ENCODE measurements at regions not wholly inside any gene's neighbourhood (a gene's known extent, or its start where the extent isn't known, plus 50 kb on each side); places are given as distances from the start of the nearest gene placed in this dataset.
"Not testable (repeated sequence)": the region's sequence is repeated elsewhere in the genome, so short reads cannot be mapped to it uniquely, and the experiment has no call there.

DNA sequence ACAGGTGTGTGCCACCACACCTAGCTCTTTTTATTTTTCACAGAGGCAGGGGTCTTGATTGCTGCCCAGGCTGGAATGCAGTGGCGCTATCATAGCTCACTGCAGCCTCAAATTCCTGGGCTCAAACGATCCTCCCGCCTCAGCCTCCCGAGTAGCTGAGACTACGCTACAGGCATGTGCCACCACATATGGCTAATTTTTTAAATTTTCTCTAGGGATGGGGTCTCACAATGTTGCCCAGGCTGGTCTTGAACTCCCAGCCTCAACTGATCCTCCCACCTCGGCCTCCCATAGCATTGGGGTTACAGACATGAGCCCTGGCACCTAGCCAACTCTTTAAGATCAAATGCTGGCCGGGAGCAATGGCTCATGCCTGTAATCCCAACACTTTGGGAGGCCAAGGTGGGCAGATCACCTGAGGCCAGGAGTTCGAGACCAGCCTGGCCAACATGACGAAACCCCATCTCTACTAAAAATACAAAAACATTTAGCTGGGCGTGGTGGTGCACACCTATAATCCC, 50.6 kb upstream of the MYL10 start:
- DNase-seq (ENCODE audit: low read depth, low spot score), result not testable (repeated sequence)

DNA sequence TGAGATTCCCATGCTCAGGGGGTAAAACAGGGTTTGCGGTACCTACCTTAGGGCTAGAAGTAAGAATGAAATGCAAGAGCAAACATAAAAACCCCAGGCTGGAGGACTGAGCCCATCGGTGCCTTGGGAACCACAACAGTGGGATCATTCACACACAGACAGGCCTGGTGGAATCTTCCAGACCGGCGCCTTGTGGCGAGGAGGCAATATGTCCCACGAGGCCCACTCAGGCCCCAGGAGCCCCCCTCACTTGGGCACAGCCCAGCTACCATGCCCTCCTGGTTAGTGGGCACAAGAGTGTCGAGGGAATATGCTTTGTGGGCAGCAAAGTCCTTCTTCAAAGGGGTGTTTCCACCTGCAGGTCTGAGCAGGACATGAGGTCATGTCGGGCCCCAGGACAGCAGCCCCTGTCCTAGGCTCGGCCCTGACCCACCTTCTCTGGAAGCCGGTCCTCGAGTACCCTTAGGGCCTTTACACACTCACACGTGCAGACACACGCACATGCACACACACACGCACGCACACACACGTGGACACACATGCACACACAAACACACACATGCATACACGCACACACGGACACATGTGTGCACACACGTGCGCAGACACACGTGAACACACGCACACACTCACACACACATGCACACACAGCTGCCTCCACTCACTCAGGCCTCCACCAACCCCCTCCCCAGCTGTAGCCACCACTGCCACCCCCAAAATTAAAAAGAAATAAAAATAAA, 51.5 kb upstream of the MYL10 start:
- no peak for DNase-seq (ENCODE audit: low read depth, low spot score)

DNA sequence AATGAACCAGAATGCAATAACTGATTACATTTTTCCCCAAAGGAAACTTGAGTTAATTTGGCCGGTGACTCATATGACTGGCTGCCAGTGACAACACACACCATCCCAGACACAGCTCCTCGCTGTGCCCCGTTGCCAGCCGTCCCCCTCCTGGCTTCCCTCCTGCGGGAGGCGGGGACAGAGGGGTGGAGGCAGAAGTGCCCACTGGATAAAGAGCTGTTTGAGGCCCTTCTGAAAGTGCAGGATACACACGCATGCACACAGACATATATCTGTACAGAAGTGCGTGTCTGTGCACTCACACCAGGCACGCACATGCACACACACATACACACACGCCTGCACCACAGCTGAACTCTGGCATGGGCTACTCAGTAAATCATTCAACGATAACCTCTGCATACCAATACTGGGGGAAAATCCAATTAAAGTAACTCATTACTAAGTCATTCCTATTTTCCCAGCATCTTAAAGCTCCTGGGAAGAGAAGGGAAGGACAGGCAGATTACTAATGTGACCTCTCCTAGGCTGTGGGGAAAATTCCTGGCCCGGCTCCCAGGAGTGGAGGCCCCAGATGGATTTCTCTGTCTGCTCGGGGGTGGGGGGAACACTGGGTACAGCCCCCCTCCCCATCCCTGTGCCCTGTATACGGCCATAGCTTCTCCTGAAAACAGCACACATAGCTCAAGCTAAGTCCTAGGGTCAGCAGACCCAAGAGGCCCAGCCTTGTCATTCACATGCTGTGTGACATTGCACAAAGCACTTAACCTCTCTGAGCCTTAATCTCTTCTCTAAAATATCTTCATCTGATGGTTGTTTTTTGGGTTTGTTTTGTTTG, 52.3 kb upstream of the MYL10 start:
- DNase-seq (ENCODE audit: low read depth, low spot score), result peak; percentile 24

DNA sequence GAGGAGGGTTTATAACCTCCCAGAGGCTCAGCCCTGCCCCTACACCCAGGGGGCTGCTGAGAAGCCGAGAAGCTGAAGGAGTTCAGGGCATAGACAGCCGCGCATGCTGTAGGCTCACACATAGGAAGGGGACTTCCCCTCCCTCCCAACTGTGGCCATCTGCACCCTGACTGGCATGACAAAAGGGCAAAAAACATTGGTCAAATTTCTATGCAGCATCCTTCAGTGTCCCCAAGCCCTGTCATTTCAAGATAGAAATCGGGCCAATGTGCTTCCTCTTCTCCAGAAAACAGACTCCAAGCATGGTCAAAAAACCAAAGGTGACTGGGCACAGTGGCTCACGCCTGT, 55.9 kb upstream of the MYL10 start:
- no peak for DNase-seq (ENCODE audit: low read depth, low spot score)

DNA sequence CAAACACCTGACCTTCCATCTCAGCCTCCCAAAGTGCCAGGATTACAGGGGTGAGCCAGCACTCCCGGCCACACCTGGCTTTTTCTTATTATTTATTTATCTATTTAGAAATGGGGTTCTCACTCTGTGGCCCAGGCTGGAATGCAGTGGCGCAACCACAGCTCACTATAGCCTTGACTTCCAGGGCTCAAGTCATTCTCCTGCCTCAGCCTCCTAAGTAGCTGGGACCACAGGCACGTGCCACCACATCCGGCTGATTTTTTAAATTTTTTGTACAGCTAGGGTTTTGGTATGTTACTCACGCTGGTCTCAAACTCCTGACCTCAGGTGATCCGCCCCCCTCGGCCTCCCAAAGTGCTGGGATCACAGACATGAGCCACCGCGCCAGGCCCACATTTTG, 56.9 kb upstream of the MYL10 start:
- no peak for DNase-seq (ENCODE audit: low read depth, low spot score)

DNA sequence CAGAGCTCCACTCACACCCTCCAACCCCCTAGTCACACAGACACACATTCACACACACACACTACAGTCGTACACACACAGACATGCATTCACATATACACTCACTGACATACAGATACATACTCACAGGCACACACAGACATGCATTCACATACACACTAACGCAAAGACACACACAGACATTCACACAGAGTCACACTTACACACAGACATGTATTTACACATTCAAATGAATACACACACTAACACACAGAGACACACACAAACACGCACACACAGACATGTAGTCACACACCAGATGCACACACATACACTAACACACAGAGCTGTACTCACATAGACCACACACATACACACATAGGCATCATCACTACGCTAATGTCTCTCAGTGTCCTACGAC, 58.0 kb upstream of the MYL10 start:
- no peak for DNase-seq (ENCODE audit: low read depth, low spot score)

DNA sequence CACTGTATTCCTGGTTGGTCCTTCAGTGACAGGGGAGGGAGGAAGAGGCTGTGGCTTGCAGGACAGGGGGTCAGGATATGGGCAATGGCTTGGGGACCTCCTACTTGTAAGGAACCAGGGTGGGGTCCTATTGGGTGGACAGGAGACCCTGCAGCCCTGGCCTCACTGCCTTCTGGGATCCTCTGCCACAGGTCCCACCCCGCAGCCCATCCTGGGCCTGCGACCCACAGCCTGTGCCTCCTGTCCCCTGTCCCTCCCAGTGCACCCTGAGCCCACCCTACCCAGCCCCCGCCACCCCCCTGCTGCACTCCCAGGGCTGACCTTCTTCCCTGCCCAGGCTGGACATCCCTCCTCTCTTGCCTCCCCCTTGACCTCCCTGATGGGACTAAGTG, 58.7 kb upstream of the MYL10 start:
- no peak for DNase-seq (ENCODE audit: low read depth, low spot score)

DNA sequence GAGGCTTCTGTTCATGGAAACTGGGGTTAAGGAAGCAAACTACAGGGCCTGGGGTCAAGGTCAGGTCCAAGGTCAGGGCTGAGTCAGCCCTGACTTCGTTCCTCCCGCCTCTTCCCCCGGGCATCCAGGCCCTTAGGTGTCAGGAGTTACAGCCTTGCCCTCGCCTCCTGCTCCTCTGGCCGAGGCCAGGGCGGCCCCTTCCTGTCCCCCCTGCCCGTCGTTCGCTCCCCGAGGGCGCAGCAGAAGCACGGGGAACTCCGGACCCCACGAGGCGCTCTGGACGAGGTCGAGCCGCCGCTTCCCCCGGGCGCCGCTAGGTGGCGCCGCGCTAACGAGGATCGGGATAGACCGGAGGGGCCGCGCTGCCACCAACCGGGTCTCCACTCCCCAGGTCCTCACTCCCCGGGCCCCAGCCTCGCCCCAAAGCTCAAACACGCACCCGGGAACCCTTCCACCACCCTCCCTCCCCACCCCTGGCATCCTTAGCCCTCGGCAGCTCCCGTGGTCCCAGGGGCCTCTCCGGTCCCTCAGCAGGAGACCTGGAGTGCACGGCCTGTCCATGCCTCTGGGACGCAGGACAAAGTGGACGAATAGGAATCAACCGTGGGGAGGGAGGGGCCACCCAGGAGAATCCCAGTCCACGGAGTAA, 59.2 kb upstream of the MYL10 start:
- no peak for DNase-seq (ENCODE audit: low read depth, low spot score)

DNA sequence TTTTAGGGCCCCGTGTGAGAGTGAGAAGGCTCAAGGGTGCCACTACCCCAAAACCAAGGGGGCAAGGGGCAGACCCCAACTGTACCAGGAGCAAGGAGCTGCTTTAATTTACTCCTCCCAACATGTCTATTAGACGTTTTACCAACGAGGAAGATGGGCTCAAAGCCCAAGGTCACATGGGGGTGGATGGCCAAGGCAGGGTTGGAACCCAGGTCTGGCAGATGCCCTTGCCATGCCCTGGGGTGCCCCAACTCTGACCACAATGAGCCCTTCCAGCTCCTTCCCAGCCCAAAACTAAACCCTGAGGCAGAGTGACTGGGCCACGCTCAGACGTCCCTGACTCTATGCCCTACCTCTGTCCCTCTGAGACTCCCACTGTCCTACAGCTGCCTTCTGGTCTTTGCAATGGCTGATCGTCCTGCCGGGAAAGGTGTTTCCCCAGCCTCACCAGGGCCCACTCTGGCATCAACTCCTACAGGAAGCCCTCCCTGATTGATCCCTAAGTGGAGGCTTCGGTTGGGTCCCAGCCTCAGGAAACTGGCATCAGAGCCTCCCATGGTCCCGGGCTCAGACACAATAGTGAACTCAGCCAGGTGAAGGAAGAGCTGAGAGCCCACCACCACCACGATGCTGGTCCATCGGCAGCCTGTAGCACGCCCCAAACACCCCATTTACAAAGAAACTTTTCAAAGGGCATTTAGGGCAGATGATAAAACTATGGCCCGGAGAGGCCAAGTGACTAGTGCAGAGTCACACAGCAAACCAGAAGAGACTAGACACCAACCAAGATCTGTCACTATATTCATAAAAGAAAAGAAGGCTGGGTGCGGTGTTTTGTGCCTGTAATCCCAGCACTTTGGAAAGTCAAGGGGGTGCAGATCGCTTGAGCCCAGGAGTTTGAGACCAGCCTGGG, 60.2 kb upstream of the MYL10 start:
- no peak for DNase-seq (ENCODE audit: low read depth, low spot score)

DNA sequence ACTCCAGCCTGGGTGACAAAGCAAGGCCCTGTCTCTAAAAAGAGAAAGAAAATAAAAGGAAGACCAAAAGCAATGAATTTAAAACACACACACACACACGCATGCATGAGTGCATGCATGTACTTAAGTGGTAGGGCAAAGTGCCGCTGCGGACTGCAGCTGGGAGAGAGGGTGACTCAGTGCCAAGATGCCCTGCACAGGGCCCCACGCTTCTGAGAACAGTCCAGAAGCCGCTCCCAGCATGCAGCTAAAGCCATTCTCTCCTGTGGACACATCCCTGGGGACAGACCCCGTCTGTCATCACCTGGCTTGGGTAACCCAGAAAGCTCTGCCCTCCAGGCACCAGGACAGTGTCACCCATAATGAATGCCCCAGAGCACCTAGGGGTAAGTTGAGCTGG, 61.0 kb upstream of the MYL10 start:
- DNase-seq (ENCODE audit: low read depth, low spot score), result no peak

DNA sequence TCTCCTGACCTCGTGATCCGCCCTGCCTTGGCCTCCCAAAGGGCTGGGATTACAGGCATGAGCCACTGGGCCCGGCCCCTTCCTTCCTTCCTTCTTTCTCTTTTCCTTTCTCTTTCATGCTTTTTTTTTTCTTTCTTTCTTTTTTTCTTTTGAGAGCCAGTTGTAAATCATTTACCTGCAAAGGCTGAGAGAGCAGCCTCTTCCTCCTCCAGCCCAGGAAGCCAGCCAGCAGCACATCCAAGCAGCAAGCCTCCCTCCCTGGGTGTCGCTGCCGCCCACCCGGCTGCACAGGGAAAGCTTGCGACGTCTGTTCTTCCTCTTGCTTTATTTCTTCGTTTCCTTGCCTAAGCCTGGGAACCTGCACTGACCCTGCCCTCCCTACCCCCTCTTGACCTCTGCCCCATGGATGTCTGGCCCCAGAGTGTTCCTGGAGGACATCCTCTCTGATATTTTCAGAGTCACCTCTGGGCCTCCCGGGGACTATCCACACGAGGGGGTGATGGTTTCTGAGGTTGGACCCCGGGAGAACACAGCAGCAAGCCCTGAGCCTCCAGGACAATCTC, 62.8 kb upstream of the MYL10 start:
- no peak for DNase-seq (ENCODE audit: low read depth, low spot score)

DNA sequence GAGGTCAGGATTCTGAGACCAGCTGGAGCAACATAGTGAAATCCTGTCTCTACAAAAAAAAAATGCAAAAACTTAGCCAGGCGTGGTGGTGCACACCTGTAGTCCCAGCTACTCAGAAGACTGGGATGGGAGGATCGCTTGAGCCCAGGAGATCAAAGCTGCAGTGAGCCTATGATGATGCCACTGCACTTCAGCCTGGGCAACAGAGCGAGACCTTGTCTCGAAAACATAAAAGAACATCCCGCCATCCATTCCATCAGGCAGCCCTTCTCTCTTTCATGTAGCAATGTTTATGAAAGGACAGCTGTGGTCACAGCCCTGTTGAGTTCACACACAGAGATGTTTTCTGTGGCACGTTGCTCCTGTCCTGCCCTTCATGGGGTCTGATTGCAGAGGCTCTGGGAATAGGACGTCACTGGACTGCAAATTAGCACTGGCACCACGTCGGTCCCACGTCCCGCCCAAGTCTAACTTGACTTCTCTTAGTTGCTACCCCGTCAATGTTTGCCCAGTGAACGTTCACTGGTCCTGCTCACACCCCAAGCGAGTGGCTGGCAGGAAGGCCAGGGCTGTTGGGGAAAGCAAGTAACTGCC, 64.5 kb upstream of the MYL10 start:
- no peak for DNase-seq (ENCODE audit: low read depth, low spot score)

DNA sequence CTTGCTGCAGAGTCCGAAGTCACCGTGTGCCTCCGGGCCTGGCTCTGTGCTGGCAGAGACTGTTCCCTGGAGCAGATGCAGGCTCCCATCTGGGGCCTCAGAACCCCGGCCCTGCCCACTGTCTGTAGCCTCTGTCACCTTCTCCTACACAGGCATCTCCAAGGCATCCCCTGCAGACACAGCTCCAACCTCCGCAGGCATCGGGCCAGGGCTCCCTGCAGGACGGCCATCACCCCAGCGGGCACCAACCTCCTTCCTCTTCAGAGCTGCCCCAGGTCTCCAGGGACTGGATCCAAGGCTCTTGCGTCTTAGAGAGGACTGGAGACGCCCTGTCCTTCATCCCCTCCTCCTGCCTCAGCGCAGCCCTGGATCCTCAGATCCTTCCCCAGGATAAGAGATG, 69.9 kb upstream of the MYL10 start:
- DNase-seq (ENCODE audit: low read depth, low spot score), result no peak

DNA sequence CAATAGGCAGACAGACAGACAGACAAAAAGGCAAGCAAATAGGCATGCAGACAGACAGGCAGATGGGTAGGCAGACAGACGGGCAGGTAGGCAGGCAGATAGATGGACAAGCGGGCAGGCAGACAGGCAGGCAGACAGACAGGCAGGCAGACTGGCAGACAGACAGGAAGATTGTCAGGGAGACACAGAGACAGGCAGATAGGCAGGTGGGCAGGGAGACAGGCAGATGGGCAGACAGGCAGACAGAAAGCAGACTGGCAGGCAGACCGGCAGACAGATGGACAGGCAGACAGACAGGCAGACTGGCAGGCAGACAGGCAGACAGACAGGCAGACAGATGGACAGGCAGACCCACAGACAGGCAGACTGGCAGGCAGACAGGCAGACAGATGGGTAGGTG, 70.3 kb upstream of the MYL10 start:
- no peak for DNase-seq (ENCODE audit: low read depth, low spot score)

DNA sequence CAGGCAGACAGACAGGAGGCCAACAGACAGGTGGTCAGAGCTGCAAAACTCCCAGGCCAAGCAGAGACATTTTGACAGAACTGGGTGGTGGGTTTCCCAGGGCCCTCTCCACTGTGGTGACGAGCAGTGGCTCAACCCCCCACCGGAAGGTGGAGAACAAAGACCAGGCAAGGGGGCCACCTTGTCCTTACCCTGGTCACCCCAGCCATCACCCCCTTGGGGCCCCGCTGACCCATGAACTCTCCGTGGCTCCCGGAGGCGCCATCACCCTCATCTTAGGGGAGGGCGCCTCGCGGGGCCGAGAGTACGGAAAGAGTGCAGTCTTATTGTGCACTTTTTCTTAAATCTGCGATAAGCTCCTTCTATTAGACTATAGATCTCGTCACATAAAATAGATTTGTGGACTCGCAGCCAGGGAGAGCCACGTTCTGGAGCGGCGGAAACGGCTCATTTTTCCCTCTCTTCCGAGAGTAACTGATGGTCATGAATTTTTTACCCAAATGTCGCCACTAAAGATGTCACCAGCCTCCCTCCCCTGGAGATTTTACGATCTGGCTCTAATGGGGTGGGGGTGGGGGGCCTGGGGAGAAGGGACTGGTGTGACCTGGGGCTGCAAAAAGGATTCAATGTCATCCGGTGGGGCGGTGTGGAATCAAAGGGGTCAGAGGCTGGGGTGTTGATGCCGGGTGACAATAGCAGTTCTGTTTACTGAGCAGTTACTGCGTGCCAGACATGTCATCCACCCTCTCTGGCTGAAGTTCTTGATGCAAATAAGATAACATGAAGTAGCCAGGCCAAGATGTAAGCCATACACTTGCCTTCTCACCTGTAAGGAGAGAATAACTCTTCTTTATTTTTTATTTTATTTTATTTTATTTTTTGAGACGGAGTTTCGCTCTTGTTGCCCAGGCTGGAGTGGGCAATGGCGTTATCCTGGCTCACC, 71.1 kb upstream of the MYL10 start:
- DNase-seq (ENCODE audit: low read depth, low spot score), result no peak

DNA sequence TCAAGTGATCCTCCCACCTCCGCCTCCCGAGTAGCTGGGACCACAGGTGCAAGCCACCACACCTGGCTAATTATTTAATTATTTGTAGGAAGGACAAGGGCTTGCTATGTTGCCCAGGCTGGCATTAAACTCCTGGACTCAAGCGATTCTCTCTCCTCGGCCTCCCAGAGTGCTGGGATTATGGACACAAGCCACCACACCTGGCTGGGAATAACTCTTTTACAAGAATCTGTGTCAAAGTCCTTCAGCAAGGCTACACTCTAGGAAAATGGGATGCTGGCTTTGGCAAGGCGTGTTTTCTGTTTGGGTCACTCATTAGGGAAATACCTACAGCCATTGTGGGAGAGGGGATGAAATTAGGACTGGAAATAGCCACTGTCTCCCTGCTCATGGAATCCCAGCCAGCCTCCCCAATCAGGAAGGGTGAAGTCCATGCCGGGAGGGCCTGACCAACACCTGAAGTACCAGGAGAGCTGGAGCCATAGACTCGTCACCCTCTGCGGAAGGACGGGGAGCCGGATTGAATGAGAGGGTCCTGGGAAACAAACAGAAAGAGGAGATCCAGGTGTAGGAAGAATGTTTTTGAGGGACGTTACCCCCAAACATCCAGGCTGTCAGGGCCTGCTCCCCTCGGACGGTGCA, 72.2 kb upstream of the MYL10 start:
- no peak for DNase-seq (ENCODE audit: low read depth, low spot score)

DNA sequence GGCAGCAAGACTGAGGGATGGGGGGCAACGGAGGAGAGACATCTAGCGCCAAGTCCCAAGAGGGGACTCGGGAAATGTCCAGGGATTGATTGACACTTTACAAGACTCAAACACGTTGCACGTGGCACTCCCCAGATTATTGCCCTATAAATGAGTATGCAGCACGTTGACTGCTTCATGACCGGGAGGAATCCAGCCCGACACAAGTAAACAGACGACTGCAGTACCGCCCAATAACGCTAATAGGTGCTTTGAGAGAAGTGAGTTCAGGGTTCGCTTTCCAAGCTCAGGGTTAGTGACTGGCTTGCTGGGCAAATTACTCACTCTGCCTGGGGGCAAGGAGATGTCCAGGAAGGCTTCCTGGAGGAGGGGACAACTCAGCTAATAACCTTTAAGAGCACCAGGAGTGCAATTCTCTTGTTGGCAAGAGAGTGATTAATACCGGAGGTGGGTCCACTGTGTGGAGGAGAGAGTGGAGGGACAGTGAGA, 73.3 kb upstream of the MYL10 start:
- no peak for DNase-seq (ENCODE audit: low read depth, low spot score)

DNA sequence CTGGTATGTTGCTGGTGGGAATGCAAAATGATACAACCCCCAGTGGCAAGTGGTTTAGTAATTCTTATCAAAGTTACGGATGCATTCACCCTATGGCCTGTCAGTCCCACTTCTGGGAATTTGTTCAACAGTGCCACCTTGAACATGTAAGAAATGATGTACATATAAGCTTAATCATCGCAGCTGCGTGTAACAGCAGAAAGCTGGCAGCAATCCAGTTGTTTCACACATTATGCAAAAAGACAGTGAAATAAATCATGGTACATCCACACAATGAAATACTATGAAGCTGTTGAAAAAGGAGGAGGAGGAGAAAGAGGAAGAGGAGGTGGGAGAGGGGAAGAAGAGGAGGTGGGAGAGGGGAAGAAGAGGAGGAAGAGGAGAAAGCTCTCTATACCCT, 76.2 kb upstream of the MYL10 start:
- no peak for DNase-seq (ENCODE audit: low read depth, low spot score)

DNA sequence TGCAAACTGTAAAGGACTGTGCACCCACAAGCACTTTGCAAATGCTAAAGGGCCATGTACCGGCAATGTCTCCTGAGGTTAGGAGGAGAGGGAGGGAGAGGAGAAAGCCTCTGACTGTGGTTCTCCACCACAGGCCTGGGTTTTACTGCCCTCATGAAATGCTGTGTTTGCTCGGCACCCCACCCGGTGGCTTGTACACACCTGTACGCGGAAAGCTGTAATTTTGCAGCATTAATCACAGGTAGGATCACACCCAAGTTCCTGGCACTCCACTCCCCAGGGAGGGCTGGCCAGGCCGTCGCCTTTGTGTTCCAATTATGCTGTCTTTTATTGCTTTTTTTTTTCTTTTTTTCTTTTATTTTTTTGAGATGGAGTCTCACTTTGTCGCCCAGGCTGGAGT, 78.5 kb upstream of the MYL10 start:
- DNase-seq (ENCODE audit: low read depth, low spot score), result no peak
